GM21423 (cell line): ENCODE measurements at regions not wholly inside any gene's neighbourhood (a gene's known extent, or its start where the extent isn't known, plus 50 kb on each side); places are given as distances from the start of the nearest gene placed in this dataset.

ENCODE experiments used
- ATAC-seq: cut with Tn5 transposase; IDR thresholded peaks from one replicate; pipeline ENCODE4 v1.9.1; 2021; ENCODE audit warnings: mild to moderate bottlenecking, moderate library complexity; ENCODE audit not compliant: unreplicated experiment

DNA sequence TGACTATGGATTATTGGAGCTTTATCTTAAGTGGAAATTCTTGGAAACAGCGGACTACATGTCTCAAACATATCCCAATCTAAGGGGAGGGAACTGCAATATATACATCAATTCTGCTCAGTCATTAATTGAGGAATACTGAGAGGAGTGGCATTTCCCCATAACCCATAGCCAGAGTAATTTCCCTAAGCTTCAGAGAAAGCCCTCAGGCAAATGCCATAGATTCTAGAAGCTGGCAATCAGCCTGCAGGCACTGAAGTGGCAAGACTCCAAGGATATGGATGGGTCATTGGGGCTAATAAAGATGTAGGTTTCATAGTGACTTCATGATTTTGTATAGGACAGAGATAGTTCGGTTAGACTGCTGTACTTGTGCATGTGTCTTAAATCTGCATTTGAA is 1960.5 kb upstream of the PIK3C3 start:
- ATAC-seq, result no peak

DNA sequence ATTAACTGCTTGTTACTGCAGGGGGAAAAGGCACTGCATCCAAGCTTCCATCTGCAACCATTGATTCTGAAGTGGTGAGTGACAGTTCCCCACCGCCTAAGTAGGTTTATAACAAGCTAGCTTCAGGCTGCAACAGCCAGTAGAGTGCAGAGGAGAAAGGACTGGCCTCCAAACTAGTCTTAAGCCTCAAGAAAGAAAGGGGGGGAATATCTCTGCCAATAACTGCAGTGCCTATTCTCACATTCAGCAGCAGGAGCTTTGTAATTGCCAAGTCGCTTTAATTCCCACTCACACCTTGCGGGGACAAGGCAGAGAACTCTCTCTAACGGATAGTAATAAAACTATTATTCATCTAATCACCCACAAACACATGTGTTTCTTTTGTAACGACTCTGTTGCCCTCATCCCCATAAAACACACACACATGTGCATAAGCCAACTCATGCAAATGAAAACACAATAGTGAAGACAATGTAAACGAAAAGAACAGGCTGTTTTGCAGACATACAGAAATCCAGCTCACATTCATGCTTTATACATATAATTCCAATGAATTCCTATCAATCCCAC is 1963.3 kb upstream of the PIK3C3 start:
- no peak for ATAC-seq

DNA sequence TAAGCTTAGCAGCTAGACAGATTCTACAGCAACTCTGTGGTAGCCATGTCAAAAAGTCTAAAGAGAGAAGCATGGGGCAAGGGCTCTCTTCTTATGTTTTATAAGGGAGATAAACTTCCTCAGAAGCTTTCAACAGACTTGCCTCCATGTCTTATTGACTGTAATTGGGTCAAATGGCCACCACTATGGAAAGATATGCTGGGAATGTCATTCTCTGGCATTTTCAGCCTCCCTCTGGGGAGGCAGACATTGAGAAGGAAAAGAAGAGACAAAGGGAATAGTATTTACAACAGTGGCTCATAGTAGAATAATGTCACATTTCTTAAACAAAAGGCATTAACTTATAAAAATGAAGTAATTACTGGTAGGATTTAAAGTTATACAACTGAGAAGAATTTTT is 1964.5 kb upstream of the PIK3C3 start:
- ATAC-seq, result no peak

DNA sequence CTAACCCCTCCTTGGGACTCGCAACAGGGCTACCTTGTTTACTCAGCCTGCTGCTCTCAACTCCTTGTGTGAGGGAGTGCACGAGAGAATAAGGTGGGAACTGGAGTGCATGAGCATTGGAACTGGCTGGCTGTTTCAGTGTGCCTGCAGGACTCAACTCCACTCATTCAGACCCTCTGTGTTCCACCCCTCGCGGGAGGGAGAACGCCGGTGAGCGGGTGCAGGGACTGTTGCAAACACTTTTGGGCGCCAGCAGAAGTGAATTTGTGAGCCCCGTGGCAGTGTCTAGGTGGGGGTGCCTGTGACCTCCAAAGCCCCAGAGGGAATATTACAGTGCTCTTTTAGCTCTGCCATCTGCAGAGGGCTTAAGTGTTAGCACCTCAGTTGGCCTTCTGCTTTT is 1978.3 kb upstream of the PIK3C3 start:
- no peak for ATAC-seq

DNA sequence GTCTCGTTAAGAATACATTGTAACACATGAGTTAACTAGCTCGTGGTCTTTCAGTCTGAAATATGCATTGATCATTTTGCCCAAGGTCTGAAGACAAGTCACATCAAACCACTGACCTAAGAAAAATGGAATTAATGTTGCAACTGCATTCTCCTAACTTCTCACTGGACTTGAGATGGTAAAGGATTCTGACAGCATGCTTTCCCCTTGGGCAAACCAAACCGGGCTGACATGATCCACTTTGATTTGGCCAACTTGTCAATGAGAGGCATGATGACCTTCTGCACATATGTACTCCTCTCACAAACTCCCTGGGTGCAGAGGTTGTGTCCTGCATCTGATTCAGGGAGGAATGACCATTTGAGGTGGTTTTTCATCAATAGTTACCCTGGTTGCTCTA is 1982.5 kb upstream of the PIK3C3 start:
- no peak for ATAC-seq

DNA sequence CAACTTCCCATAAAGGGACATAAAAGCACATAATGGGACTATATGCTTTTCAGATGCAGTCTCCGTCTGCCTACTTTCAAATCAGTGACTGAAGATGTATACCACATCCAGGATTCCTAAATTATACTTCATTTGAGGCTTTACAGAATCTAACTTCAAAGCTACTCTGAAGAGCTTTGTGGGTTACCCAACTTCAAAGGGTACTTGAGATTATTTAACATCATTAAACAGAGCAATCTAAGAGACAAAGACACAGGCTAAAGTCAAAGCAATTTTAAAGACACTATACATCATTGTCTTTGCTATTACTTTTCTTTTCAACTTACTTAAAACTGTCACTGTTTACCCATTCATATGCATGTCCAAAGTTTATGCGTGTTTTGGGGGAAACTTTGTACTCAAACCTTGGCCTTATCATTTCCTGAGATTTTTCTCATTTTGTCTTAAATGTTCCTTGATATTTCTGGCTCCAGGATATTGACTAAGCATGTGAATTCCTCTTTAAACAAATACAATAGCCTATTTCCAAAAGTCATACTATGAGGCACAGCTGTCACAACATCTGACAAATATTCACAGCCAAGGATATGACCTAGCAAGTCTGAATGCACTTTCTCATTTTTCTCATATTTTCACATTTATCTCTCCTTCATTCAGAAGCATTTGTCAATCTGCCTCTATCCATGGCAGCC is 1985.1 kb upstream of the PIK3C3 start:
- no peak for ATAC-seq

DNA sequence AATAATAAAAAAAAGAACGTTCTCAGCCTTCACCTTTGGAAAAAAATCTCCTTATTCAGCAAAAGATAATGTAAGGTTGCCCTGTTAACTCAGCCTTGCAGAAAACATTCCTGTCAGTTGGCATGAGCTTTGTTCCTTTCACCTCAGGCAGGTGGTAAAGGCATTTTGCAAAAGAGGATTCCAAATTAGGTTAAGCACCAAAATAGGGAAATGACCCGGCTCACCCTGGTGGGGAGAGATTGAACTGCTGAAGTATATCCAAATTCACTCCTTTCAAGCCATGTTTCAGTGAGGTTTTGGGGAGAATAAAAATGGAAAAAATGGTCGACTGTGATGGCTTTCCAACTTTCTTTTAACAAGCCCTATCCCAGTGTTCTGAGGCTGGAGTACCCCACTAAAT is 1988.8 kb upstream of the PIK3C3 start:
- ATAC-seq, result no peak

DNA sequence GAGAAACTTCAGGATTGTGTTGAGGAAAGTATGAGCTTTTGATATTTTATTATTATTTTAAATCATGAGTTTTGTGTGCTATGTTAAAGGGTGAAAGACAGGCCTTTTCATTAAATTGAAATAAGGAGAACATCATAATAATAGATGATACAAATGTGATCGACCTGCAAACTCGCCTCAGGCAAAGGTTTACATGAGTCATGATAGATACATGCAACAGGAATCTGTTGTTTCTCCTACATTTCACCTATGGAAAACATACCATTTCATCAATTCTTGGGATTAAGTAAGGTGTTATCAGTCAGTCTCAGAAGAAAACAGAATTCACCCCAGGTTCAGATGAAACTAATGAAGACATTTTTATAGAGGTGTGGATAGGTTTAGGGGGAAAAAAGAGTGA is 1992.5 kb upstream of the PIK3C3 start:
- ATAC-seq, result no peak

DNA sequence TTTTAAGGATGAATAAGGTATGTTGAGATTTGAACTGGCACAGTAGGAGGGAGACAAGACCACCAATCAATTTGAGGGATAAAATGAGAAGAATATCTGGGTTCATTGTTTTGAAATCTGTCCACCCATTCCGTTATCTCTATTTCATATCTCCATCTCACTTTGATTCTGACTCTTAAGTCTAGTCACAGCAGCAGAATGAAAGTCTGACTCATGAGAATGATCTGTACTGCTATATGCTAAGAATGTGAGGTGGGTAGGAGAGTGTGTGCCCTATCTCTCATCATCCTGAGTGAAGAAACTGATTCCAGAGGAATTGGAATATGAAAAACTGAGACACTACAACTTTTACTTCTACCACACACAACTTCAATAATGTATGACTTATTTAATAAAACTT is 1994.5 kb upstream of the PIK3C3 start:
- ATAC-seq, result no peak

DNA sequence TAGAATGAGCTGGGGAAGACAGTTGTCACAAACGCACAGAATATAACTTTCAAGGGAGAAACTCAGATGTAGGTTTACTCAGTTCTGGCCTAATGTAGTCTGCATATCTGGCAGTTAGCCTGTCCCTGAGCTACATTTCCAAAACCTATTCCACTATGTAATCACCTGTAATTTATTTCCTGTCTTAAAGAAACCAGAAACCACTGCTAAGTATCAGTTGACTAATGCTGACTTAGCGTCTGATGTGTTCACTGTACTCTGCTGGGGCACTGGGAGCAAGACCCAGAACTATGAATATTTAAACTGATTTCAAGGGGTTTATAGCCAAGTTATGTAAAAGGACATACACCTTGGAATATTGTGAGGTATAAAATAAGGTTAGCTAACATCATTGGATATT is 1995.2 kb upstream of the PIK3C3 start:
- no peak for ATAC-seq

DNA sequence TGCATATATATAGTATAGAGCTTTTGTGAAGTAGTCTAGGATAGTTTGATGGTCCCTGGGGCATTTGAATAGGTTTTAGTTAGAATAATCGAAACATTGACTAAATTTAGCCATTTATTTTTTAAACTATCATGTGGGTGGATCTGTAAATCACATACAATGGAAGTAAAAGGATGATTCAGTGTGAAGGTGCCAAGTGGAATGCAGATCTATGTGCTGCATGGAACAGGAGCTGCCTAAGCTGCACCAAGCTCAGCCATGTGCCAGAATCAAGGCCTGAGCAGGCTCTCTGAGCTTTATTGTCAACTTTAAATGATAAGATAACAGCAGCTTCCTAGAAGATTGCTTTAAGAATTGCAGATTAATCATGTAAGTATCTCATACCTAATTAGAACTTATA is 1996.2 kb upstream of the PIK3C3 start:
- no peak for ATAC-seq

DNA sequence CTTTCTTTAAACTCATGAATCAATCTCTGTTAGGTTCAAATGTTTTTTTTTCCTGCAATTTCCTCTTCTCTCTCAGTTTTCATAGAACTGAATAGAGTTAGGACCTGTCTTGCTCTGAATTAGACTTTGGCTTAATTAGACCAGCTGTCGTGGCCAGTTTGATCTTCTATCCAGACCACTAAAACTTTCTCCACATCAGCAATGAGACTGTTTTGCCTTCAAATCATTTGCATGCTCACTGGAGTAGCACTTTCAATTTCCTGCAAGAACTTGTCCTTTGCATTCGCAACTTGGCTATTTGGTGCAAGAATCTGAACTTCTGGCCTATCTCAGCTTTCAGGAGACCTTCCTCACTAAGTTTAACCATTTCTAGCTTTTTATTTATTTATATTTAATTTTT is 2002.2 kb upstream of the PIK3C3 start:
- no peak for ATAC-seq

DNA sequence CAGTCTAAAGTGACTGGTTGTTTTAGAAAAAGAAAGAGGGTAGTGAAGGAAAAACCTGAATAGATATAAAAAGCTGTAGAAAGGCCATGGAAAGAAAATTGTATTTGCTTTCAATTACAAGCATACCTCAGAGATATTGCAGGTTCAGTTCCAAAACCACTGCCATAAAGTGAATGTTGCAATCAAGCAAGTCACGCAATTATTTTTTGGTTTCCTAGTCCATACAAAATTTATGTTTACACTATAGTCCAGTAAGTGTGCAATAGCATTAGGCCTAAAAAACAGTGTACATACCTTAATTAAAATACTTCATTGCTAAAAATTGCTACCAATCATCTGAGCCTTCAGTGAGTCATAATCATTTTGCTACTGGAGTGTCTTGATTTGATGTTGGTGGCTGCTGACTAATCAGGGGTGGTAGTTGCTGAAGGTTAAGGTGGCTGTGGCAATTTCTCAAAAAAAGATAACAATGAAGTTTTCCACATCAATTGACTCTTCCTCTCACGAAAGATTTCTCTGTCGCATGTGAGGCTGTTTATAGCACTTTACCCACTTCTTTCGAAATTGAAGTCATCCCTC is 2003.8 kb upstream of the PIK3C3 start:
- ATAC-seq, result no peak

DNA sequence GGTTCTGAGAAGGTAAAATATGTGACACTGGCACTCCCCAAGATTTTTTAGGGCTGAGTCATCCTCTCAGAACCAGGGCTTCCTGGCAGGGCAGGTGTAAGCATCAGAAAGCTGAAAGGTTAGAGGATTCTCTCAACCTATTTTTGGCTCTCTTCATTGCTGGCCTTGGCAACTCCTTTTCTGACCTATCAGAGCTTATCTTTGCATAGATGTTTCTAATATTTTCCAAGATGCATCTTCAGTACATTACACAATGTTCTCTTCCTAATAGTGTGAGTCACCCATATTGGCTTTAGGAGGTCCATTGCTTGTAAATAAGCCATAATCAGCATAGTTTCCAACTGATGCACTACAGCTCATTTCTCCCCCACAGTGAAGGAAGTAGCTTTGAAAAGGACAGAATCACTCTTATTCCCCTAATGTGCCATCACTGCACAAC is 2008.4 kb upstream of the PIK3C3 start:
- no peak for ATAC-seq

DNA sequence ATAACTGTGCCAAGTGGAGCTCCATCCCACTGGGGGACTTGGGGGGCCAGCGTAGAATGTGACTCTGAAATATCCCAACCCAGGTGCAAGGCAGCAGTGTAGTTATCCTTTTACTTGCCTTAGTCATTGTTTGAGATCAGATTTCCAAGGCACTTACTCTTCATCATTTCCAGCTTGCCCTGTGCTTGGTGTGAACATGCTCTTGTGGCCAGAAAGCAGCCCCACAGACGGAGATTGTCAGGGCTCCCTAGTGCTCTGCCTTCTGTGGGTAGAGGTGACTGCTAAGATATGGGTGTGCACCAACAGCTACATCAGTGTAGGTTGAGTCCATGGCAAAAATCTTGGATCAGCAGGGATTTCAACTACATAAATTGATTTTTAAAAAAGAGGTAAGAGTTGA is 2010.0 kb upstream of the PIK3C3 start:
- no peak for ATAC-seq

DNA sequence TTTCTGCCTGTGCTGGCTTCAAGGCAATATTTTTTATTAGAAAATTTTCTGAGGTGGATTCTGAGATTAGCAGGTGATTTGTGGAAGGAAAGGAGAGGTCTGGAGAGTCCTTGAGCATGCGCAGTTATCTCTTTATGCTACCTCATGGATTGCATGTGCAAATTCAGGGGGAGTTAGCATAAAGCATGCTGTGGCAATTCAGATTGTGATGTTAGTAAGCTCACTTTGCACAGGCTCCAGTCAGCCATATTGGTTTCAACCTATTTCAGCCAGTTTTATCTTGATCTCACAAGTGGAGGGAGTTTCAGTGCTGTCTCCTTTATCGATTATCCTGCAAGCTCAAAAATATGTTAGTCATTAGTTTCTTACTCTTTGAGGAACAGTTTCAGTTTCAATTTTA is 2012.3 kb upstream of the PIK3C3 start:
- ATAC-seq, result no peak

DNA sequence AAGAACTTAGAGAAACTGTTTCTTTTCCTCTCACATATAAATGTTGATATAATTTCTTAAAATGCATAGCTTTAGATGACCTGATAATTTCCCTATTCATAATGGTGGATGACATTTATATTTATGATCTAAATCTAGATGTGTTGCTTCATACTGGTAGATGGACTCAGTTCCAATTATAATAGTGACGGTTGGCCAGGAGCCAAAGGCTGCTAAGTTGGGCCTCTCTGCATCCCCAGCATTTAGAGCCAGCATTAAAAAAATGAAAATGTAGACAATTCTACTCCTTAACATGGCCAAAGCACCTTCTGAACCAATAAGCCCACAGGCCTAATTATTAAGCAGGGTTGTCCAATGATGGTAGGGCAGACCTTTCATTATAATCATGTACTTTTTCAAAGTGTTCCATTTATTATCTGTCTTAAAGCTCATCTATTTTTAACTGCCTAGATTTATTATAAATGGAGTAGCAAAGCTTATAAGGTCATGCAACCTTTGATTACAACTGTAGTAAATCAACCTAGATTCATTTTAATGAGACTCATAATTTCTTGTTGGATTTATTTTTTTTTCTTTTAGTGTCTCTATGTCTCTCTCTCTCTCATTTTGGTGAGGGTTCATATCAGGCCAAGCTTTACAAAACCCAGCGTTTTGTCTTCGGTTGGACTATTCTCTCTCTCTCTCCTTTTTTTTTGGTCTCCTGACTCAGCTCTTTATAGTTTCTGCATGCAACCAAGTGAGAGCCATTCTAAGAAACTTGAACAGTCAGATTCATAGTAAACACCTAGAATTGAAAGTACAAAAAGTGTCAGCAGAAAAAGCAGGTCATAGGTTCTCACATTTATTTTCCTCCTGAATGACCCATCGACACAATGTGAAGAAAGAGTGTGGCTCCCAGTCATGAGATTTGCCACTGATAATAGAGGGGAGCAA is 2016.1 kb upstream of the PIK3C3 start:
- no peak for ATAC-seq

DNA sequence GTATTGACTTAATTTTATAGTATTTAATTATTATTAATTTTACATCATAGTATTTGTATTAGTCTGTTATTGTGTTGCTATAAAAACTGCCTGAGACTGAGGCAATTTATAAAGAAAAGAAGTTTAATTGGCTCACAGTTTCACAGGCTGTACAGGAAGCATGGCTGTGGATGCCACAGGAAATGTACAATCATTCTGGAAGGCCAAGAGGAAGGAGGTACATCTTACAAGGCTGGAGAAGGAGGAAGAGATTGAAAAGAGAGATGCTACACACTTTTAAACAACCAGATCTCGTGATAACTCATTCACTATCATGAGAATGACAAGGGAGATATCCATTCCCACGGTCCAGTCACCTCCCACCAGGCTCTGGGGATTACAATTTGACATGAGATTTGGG is 2019.4 kb upstream of the PIK3C3 start:
- no peak for ATAC-seq

DNA sequence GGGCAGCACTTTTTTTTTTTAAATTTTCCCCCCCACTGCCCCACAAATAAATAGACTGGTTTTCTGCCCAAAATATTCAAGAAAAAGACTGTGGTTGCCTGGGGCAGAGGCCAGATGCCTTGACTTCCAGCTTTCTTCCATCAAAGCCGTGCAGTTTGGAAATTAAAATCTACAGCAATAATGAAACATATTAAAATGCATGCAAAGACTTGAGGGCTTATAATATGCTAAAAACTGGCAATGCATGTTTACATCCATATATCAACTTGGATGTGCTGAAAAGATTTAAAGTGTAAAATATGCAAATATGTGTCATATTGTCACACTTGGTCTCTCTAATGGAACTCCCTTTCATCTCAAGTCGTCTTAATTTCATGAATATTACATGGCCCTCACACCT is 2036.2 kb upstream of the PIK3C3 start:
- ATAC-seq, result no peak

DNA sequence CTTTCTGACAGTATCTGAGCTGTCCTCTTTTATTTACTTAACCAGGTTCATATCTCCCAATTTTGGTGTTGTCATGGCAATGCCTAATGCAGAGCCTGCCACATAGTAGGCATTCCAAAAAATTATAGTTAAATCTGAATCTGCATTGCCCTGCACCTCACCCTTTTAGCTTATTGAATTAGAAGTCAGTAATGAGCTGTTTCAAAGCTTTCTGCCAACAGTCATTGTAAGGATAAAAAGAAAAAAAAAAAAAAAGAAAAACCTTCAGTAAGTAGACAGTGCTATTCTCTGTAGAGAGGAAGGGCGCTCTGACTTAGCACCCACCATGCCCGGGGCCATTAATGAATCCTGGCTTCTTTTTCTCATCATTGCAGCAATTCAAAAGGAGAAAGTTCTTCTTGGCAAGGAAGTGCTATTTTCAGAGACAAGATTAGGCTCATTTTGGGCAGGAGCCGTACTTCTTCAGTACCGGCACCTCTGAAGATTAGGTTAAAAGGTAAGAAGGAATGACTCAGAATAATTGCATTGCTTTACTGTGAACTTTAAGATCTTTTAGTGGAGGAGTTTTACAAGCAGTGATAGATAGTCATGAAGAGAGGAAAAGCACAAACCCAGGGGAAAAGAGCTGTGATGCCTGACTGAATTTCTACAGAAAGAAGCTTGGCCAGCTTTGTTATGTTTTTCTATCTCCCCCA is 2041.2 kb upstream of the PIK3C3 start:
- ATAC-seq, result no peak

DNA sequence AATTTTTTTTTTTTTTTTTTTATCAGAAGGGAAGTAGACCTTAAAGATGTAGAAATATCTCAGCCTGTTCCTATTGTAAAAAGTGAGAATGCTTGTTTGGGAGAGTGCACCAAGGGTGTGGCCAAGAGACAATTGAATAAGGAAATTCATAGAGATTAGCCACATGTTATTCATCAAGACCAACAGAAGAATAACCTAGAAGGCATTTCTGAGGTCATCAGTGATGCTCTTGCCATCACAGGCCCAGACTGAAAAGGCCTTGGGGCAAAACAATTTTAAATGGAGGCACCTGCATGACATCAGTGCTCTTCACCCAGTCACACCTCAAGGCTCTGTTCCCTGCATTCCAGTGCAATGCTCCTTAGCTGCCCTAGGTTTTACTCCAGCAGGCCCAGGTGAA is 2043.3 kb upstream of the PIK3C3 start:
- ATAC-seq, result no peak
